ENCODE measurements at regions not wholly inside any gene's neighbourhood (a gene's known extent, or its start where the extent isn't known, plus 50 kb on each side); places are given as distances from the start of the nearest gene placed in this dataset.
A peak's percentile ranks its signal among the peaks of the same experiment; 100 is the strongest.

DNA sequence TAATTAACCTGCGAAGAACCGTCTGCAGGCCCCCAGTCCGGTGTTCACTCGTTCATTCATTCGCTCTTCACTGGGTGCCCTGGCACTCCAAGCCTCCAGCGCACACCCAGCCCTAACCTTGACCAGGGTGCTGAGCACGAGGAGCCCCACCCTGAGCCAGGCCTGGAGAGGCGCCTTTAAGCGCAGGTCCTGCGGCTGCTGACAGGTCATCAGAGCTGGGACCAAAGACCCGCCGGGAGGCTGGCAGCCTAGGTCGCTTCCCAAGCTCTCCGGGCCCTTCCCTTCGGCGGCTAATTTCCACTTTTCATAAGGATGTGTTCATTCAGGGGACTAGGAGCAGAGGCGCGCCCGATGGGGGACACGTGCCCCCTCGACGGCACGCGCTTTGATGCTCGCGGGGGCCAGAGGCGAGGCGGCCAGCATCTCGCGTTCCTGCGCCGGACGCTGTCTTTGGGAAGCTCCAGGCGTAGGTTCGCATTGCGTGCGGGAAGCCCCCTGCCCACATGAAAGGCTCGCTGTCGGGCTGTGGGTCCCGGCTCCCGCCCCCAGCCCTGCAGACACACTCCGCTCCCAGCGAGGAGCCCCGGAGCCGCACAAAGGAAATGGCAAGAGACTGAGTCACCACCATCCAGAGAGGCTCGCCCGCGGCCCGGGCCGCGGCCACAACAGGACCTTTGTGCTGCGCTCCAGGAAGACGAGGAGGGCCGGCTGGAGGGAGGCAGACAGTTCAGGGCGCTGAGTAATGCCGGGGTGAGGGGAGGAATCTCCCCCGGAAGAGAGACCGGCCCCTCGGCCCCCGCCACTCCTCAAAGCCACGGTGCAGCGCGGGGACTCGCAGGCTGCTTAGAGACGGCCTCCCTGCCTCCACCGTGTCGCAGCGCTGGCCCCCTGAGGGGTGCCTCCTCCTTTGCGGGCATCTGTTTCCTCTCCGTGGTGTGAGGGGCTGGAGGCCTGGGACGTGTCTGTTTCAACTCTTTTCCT lies 266.4 kb upstream of the HES1 start:
- DNase-seq (ENCODE audit: extremely low spot score, insufficient read length, low read depth) (no peak), FAIRE-seq (no peak)

DNA sequence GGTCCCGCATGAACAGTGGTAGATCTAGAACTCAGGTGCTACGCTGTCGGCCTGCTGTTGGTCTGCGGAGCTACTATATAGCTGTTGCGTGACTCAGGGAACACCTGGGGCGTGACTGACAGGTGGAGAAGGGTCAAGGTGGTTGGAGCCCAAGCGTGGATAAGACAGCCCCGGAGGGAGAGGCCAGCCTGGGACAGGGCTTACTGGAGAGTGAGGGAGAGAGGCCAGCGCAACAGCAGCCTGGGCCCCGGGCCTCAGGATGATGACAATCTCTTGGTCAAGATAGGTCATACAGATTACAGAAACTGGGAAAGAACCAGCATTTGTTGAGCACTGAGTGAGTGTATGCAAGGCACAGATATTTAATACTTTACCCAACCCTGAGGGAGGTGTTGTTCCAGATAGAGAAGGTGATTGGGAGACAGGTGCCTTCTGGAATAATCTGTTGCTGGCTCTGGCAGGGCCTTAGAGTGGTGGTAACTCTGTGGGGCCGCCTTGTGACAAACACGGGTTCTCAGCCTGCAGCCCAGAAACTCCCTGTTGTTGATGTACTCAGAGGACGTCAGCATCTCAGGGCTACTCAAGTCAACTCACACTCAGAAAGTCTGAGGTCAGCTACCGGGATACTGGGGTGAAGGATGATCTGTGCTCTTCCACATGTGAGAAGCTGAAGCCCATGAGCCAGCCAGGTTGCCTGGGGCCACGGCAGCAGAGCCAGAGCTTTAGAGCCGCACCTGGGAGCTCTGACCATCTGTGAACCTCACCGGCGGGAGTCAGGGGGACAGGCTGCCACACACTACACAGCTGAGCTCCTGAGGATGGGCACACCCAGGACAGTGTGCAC lies 265.4 kb upstream of the HES1 start:
- no peak for DNase-seq (ENCODE audit: extremely low spot score, insufficient read length, low read depth)
- no peak for FAIRE-seq

DNA sequence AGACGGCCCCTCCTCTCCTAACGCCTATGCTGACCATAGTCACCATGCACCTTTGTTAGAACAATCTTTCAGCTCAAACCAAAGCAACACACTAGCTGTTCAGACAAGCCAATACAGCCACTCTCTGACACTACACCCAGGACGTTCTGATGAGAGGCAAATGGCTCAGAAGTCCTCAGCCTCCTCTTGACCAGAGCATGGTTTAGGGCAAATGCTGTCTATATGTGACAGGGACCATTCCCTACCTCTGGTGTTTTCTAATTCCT lies 264.8 kb upstream of the HES1 start:
- FAIRE-seq = no peak
- DNase-seq (ENCODE audit: extremely low spot score, insufficient read length, low read depth) = no peak

DNA sequence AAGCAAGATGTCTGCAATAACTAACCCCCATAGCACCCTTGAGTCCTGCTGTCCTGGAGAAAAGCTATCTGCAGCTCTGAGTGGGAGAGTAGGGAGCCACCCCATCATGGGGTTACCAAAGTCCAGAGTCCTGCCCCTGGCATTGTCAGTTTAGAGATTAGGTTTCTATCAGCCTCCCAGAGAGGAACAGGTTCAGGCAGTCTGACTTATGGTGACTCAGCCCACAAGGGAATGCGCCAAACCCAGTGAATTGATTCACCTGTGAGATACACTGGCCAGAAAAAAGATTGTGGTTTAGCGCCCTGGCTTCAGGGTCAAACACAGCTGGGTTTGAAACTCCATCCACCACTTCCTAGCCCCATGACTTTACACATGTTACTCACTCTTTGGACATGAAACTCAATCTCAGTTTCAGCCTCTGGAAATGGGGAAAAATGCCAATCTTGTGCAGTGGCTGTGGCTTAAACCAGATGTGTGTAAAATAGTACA lies 263.6 kb upstream of the HES1 start:
- peak; percentile 77 for FAIRE-seq
- peak; percentile 48 for DNase-seq (ENCODE audit: extremely low spot score, insufficient read length, low read depth)

DNA sequence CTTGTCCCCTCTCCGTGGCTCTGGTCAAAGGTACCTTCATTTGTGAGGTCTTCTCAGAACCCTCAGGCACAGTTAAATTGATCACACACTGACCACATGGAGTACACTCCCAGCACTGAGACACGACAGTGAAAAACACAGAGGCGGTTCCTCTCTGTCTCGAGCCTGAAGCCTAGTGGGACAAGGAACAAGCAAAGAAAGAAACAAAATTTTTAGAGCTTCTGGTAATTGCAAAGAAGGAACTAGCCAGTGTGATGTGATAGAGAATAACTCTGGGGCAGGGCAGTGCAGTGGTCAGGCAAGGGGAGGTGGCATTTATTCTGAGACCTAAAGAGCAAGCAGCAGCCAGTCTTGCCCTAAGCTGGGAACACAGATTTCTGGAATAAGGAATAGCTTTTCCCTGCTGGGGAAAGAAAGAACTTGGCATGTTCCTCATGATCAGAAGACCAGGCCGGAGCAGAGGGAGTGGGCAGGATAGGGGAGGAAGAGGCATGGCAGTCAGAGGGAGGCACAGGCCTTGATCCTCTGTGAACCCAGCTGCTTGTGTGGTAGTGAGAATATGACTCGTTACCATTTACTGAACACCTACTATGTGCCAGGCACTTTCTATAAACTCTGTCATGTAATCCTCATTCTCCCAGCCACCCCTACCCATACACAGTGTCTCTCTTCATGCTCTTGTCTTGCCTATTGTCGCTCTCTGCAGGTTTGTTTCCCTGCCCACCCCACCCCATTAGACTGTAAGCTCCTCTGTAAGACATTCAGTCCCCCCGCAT lies 262.3 kb upstream of the HES1 start:
- DNase-seq (ENCODE audit: extremely low spot score, insufficient read length, low read depth) (no peak), FAIRE-seq (no peak)

DNA sequence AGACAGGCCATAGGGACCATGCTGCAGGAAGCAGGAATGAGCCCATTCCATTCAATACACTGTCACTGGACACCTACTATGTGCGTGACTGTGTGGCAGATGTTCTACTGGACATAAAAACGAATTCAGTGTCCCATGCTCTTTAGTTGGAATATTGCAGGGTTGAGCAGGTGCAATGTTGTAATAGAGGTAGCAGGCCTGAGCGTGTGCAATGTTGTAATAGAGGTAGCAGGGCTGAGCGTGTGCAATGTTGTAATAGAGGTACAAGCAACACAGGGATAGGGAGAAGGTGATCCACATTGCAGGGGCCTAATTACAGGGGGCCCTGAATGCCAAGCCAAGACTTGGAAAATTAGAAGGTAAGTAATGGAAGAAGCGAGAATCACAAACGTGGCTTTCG lies 261.4 kb upstream of the HES1 start:
- no peak for FAIRE-seq
- DNase-seq (ENCODE audit: extremely low spot score, insufficient read length, low read depth) = no peak

DNA sequence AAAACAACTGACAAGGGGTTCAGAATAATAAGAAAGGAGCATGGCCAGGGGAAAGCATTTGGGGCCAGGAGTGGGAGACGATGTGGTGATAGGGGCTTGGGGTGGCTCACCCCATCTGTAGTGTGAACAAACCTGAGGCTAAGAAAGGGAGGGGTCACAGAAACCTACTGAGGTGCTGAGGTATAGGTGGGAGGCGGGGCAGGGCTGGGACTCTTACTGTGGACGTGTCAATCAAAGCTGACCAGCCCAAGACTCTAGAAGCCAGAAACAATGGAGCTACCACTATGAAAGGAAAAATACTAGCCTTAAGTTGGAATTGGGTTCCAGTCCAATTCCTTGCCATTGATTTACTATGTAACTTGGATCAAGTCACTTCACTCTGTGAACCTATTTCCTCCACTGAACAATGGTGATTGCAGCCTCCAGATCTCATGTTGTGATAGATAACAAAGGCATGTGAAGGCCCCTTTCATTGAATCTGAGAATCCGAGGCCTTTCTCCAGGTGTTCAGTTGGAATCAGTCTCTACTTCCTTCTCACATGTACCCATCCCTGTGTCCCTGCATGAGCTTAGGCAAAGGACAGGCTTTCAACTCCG lies 260.9 kb upstream of the HES1 start:
- no peak for DNase-seq (ENCODE audit: extremely low spot score, insufficient read length, low read depth)
- no peak for FAIRE-seq

DNA sequence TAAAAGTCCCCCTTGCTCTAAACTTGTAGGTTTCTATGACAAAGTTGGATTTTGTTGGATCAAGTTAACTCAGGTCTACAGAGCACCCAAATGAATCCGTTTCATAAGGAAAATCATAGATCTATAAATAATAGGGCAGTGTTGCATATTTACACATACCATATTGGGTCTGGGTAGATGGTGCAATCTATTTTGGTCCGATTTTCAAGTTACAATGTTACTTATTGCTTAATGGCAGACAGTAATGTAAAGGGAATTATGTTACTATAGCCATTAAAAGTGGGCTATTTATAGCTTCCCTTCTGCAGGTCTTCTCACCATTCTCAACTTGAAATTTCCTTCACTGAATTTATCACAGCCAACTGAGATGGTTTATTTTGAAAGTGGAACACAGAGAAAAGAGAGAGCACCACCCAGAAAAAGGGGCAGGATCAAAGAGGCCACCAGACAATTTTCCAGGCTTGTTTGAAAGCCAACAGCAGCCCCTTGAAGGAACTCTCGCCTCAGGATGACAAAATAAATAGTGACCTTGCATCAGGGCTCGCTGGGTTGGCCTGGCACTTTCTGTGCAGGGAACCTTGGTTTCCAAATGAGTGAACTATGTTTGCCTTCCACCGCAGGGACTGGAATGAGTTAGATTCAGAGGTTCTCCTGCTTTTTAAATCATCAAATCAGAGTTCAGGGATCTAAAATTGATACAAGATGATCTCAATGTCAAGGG lies 260.2 kb upstream of the HES1 start:
- DNase-seq (ENCODE audit: extremely low spot score, insufficient read length, low read depth) (no peak), FAIRE-seq (no peak)

DNA sequence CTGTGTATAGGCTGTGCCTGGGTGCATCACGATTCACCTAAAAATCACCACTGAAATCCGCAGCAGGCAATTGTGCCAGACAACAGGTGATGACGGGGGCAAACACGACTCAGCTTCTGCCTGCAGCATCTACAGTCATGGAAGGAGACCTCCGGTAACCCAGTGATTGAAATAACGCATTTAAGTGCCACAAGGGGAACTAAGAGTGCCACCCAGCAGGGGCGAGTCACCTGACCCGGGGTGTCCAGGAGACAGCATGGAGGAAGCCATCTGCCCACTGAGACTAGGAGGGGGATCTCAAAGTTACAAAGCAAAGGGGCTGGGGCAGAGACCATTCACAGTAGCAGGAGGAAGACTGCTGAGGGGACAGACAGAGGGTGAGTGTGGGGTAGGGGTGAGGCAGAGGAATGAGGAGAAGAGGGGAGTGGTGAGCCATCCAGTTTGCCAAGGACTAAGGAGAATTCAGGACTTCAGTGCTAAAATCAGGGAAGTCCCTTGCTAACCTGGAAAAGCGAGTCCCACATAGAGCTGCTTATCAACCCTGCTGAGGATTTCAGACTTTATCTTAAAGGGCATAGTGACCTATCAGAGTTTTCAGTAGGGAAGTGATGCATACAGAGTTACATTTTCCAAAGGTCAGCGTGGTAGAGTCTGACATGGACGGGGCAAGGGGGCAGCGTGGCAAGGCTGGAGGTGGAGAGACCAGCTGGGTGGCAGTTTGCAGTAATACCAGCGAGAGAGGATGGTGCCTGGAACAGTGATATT lies 256.7 kb upstream of the HES1 start:
- FAIRE-seq = no peak
- no peak for DNase-seq (ENCODE audit: extremely low spot score, insufficient read length, low read depth)

DNA sequence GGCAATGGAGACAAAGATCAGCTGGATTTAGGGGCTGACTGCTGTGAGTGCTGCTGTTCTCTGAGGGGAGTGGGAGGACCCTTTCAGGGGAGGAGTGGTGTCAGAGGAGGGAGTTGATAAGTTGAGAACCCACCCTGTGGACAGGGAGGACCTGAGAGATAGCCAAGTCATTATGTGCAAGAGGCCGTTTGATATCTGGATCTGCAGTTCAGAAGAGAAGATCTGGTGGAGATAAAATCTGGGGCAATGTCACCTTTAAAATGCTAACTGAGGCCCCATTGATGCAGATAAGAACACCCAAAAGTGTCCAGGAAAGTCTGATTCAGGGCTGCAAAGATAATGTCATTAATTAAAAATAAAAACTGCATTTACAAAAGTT lies 256.1 kb upstream of the HES1 start:
- FAIRE-seq (no peak), DNase-seq (ENCODE audit: extremely low spot score, insufficient read length, low read depth) (no peak)

DNA sequence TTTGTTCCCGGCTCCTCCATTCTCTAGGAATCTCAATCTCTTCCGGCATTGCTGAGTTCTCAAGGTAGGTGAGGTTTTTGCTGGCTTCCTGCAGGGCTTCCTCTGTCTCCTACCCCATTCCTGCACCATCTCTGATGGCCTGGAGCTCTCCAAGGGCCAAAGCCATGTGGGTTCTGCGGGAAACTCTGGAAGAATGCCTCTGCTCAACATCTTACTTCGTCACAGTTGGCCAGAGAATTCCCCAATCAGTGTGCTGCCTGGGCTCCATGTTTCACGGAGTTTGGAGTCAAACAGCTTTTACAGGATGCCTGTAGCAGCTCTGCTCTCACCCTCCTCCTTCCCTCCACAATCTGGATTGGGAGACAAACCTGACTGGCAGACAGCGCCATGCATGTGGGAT lies 253.9 kb upstream of the HES1 start:
- FAIRE-seq (no peak), DNase-seq (ENCODE audit: extremely low spot score, insufficient read length, low read depth) (no peak)

DNA sequence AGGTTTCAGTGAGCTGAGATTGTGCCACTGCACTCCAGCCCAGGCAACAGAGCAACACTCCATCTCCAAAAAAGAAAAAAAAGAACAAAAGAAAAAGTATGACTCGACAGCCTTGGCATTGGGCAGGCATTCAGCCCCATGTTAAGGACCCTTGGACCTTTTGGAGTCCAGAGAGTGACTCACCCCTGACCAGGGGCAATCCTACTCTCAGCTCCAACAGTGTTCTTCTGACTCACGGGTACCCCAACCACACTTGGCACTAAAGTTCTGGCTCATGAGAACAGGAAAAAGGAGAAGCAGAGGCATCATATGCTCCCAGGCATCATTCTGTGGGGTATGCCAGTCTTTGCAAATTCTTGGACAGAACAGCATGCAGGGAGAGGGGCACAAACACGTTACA lies 252.4 kb upstream of the HES1 start:
- DNase-seq (ENCODE audit: extremely low spot score, insufficient read length, low read depth) (no peak), FAIRE-seq (no peak)

DNA sequence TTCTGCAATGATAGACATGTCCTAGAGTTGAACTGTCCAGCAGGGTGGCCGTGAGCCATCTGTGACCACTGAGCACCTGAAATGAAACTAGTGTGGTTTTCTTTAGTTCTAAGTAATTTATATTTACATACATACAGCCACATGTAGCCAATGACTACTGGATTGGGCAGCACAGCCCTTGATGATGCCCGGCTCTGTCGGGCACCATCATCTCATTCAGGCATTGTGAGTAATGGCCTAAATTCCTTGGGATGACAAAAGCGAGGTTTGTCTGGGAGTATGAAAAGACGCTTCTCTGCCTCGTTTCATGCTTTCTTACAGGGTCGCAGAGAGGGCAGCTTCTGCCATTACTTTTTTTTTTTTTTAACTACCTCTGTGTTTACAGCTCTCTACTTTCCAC lies 251.9 kb upstream of the HES1 start:
- DNase-seq (ENCODE audit: extremely low spot score, insufficient read length, low read depth) = no peak
- no peak for FAIRE-seq

DNA sequence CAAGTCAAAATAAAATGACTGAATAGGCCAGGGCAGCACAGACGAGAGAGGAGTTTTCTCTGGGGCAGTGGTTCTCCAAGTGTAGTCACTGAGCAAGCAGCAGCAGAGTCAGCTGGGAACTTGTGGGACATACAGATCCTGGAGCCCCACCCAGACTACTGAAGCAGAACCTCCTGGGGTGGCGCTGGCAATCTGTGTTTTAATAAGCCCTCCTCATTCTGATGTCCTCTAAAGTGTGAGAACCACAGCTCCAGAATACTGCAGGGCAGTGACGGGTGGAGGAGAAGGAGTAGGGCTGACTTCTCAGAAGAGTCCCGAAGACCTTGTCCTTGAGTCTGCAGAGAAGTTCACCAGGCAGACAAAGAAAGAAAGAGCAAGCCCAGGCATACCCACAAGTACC lies 251.3 kb upstream of the HES1 start:
- no peak for FAIRE-seq

DNA sequence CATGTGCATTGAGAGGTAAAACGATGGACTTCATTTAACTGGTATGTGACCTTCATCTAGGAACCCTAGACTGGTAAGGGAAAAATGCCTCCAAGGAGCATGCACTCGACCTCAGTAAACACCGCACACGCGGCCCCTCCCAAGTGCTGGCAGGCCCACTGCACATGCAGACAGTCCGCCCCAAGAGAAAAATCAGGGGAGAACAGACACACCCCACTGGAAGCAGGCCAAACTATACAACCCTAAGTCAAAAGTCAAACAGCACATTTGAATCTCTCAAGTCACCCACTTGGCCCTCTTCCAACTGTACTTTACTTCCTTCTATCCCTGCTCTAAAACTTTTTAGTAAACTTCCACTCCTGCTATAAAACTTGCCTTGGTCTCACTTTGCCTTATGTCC lies 250.1 kb upstream of the HES1 start:
- no peak for DNase-seq (ENCODE audit: extremely low spot score, insufficient read length, low read depth)
- no peak for FAIRE-seq

More for the DNA sequence above, 251.3 kb upstream of the HES1 start:
- DNase-seq (ENCODE audit: extremely low spot score, insufficient read length, low read depth) = no peak

DNA sequence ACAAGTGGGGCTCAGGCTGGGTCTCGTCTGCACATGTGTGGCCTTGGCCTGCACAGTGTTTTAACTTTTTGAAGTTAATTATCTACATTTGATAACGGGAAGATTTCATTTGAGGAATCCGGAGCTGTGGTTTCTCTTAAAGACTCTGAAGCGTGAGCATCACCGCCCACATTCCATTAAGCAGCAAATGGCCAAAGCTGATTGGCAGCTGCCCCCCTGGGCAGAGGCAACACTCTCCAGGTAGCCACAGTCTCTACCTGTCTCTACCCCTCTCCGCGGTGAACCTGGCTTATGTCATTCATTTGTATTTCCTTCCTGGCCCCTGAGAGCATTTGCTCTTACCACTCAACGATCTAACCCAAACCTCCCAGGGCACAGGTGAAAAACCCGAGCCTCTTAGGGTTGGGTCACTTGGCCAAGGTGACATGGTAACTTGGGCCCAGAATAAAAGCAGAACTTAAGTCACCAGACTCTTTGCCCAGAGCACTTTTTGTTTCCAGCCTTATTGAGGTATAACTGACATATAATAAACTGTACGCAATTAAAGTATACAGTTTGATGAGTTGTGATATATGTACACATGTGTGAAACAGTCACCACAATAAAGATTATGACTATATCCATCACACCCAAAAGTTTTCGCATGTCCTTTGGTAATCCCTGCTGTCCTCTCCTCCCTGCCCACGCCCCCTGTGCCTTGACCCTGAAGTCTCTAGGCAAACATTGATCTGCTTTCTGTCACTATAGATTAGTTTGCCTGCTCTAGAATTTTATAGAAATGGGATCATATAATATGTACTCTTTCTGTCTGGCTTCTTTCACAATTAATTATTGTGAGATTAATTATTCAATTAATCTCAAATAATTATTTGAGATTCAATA lies 245.7 kb upstream of the HES1 start:
- DNase-seq (ENCODE audit: extremely low spot score, insufficient read length, low read depth) (no peak), FAIRE-seq (no peak)

DNA sequence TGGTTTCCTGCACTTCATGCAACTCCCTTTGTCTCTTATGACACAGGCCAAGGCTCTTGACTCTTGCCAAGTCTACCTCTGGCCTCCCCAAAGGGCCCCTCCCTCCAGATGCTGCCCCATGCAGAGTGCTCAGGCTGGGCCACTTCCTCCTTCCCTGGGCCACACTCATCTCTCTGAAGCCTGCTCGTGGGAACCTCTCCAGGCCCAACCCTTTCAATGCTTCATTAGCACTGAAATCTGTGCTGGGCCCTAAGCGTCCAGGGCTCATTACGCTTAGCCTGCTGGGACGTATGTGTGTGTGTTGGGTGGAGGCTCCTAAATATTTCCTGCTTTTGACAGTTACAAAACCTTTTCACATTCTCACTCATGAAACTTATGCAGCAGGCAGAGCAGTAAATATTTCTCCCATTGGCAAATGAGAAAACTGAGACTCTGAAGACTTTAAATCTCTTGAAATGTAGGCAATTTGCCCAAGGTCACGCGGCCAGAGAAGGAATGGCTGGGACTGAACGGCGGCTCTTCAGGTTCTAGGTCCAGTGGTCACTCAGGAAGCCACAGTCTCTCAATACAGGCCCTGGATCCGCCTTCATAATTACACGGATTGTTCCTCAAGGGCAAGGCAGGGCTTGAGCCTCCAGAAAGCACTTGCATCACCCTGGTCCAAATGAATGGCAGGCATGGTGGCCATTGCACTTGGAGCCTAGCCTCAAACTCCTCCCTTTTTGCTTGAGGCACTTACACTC lies 241.7 kb upstream of the HES1 start:
- no peak for DNase-seq (ENCODE audit: extremely low spot score, insufficient read length, low read depth)
- FAIRE-seq = no peak
